Stomach (tissue), 4 donors: ENCODE measurements at regions not wholly inside any gene's neighbourhood (a gene's known extent, or its start where the extent isn't known, plus 50 kb on each side); places are given as distances from the start of the nearest gene placed in this dataset.

Experiments
- EP300 ChIP-seq: sonication (generic); formaldehyde crosslinking; IDR thresholded peaks from one replicate; pipeline ENCODE4 v1.6.1; 2017; ENCODE audit warnings: antibody characterized with exemption
- POLR2A ChIP-seq, 4 donors: fragments of 450-650 bp; IDR thresholded peaks; one replicate each; pipeline ENCODE4 v1.6.1; 2016; ENCODE audit warnings: antibody characterized with exemption in 4 of 4, control low read depth in 2 of 4, mild to moderate bottlenecking in 1 of 4, moderate library complexity in 1 of 4
- POLR2AphosphoS5 ChIP-seq, 3 donors: sonication (generic); formaldehyde crosslinking; IDR thresholded peaks; one replicate each; pipeline ENCODE4 v1.6.1; 2016; ENCODE audit warnings: antibody characterized with exemption in 3 of 3
- TF ChIP-seq, protein P1 (sequence below), 7 experiments: fragments of 450-650 bp in 4 of 7; fragments of 200-600 bp in 3 of 7; sonication (generic) in 3 of 7; IDR thresholded peaks; one replicate each; pipeline ENCODE4 v1.5.1; 2016 to 2019; ENCODE audit warnings: antibody characterized with exemption in 7 of 7, control low read depth in 2 of 7, mild to moderate bottlenecking in 1 of 7

DNA sequence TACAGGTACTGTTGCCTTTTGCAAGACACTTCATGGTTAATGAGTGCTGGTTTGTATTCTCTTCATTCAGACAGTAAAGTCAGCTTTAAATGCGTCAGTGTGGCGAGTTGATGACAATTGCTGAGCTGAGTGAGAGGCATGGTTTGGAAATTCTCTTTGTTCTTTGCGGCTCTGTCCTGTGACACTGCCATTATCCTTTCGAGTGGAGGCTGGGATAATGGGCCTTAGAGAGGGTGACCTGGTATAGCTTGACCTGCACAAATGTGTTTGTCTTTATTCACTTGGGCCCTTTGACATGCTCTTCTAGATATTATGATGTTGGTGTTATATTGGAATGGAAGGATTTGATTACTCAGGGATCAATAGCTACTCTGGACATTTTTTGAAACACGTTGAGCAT is 208.5 kb upstream of the FAT1 start:
- TF ChIP-seq, protein P1, sequence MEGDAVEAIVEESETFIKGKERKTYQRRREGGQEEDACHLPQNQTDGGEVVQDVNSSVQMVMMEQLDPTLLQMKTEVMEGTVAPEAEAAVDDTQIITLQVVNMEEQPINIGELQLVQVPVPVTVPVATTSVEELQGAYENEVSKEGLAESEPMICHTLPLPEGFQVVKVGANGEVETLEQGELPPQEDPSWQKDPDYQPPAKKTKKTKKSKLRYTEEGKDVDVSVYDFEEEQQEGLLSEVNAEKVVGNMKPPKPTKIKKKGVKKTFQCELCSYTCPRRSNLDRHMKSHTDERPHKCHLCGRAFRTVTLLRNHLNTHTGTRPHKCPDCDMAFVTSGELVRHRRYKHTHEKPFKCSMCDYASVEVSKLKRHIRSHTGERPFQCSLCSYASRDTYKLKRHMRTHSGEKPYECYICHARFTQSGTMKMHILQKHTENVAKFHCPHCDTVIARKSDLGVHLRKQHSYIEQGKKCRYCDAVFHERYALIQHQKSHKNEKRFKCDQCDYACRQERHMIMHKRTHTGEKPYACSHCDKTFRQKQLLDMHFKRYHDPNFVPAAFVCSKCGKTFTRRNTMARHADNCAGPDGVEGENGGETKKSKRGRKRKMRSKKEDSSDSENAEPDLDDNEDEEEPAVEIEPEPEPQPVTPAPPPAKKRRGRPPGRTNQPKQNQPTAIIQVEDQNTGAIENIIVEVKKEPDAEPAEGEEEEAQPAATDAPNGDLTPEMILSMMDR (IDR thresholded peaks at IDR 0.05) = no peak
- TF ChIP-seq POLR2A (IDR thresholded peaks at IDR 0.05) = no peak
- no peak for TF ChIP-seq EP300
- no peak for TF ChIP-seq POLR2AphosphoS5 (IDR thresholded peaks at IDR 0.05)
